ENCODE measurements at regions not wholly inside any gene's neighbourhood (a gene's known extent, or its start where the extent isn't known, plus 50 kb on each side); places are given as distances from the start of the nearest gene placed in this dataset.

DNA sequence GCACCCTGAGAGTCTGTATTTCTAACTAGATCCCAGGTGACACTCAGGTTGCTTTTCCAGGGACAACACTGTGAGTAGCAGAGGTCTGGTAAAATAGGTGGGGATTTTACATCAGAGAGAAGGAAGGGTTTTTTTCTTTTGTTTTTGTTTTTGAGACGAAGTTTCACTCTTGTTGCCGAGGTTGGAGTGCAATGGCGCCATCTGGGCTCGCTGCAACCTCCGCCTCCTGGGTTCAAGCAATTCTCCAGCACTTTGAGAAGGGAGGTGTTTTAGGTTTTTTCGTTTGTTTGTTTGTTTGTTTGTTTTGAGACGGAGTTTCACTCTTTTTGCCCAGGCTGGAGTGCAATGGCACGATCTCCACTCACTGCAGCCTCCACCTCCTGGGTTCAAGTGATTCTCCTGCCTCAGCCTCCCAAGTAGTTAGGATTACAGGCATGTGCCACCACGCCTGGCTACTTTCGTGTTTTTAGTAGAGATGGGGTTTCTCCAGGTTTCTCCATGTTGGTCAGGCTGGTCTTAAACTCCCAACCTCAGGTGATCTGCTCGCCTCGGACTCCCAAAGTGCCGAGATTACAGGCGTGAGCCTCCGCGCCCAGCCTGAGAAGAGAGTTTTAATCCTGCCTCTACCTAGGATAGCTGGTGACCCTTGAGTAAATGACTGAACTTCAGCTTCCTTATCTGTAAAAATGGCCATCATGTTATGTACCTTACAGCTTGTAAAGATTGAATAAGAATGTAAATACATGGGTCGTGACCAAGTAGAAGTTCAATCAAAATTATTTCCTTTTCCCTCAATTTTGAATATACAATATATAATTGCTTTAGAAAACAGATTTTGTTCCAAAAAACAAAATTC lies 95.9 kb upstream of the FNDC3B start:
- H3K27me3 ChIP-seq (replicated peaks; ENCODE audit: insufficient read depth, low read length), result no peaks in the 10 kb centered on the region
- no peak for DNase-seq
- H3K4me1 ChIP-seq (ENCODE audit: low read length), result no peaks in the 10 kb centered on the region
- no peak overlapping the region for H3K9ac ChIP-seq (ENCODE audit: low read length)
- no peaks in the 10 kb centered on the region for H3K36me3 ChIP-seq (replicated peaks; ENCODE audit: insufficient read depth, low read length)
- no peaks in the 10 kb centered on the region for H3K9me2 ChIP-seq (replicated peaks; ENCODE audit: insufficient read depth, low read length)
- no peaks in the 10 kb centered on the region for H3K79me2 ChIP-seq (ENCODE audit: low read length)
- H3K9me3 ChIP-seq (replicated peaks; ENCODE audit: insufficient read depth, low read length), result no peaks in the 10 kb centered on the region
- H3F3A ChIP-seq (ENCODE audit: insufficient read depth, low read length), result no peaks in the 10 kb centered on the region
- no peaks in the 10 kb centered on the region for H4K20me1 ChIP-seq (ENCODE audit: insufficient read depth, low read length)
- TF ChIP-seq CTCF (IDR thresholded peaks at IDR 0.05; ENCODE audit: low read length) (peak; percentile 10; the same call in 1 of the 2 replicates), EZH2 (optimal IDR thresholded peaks at IDR 0.05; ENCODE audit: low read depth, low read length) (no peak), EZH2phosphoT487 (IDR thresholded peaks at IDR 0.05; ENCODE audit: low read length) (no peak)
- no peak overlapping the region for H3K27ac ChIP-seq (ENCODE audit: low read length)
- no peak overlapping the region for H3K4me2 ChIP-seq (ENCODE audit: low read depth, low read length)
- no peak overlapping the region for H3K4me3 ChIP-seq (ENCODE audit: low read length)
- H2AFZ ChIP-seq (ENCODE audit: low read length), result peak overlapping the region; percentile 1; the same call in 1 of the 2 replicates

- no peak for DNase-seq
- Histone ChIP-seq H3K27ac (ENCODE audit: low read length) (no peak overlapping the region), H3K4me1 (ENCODE audit: low read length) (no peaks in the 10 kb centered on the region), H3K9ac (ENCODE audit: low read length) (no peak overlapping the region), H3K9me3 (replicated peaks; ENCODE audit: insufficient read depth, low read length) (no peaks in the 10 kb centered on the region), H2AFZ (ENCODE audit: low read length) (no peak overlapping the region), H3K4me3 (ENCODE audit: low read length) (no peak overlapping the region), H3K9me2 (replicated peaks; ENCODE audit: insufficient read depth, low read length) (no peaks in the 10 kb centered on the region), H3K36me3 (replicated peaks; ENCODE audit: insufficient read depth, low read length) (no peaks in the 10 kb centered on the region), H3F3A (ENCODE audit: insufficient read depth, low read length) (no peaks in the 10 kb centered on the region), H3K27me3 (replicated peaks; ENCODE audit: insufficient read depth, low read length) (no peaks in the 10 kb centered on the region), H3K79me2 (ENCODE audit: low read length) (no peaks in the 10 kb centered on the region), H3K4me2 (ENCODE audit: low read depth, low read length) (no peak overlapping the region), H4K20me1 (ENCODE audit: insufficient read depth, low read length) (no peaks in the 10 kb centered on the region)
- no peak for TF ChIP-seq CTCF (IDR thresholded peaks at IDR 0.05; ENCODE audit: low read length)
- TF ChIP-seq EZH2 (optimal IDR thresholded peaks at IDR 0.05; ENCODE audit: low read depth, low read length), result no peak
- TF ChIP-seq EZH2phosphoT487 (IDR thresholded peaks at IDR 0.05; ENCODE audit: low read length), result no peak
Measured at GRCh38 chr3:171944118-171945016, 95.0 kb upstream of the FNDC3B start.

- H3K9me3 ChIP-seq (replicated peaks; ENCODE audit: insufficient read depth, low read length), result no peaks in the 10 kb centered on the region
- no peaks in the 10 kb centered on the region for H3K9me2 ChIP-seq (replicated peaks; ENCODE audit: insufficient read depth, low read length)
- H3K4me3 ChIP-seq (ENCODE audit: low read length), result no peak overlapping the region
- H2AFZ ChIP-seq (ENCODE audit: low read length), result no peak overlapping the region
- H3K27me3 ChIP-seq (replicated peaks; ENCODE audit: insufficient read depth, low read length), result no peaks in the 10 kb centered on the region
- H3K79me2 ChIP-seq (ENCODE audit: low read length), result no peaks in the 10 kb centered on the region
- TF ChIP-seq CTCF (IDR thresholded peaks at IDR 0.05; ENCODE audit: low read length) (no peak), EZH2 (optimal IDR thresholded peaks at IDR 0.05; ENCODE audit: low read depth, low read length) (no peak)
- no peaks in the 10 kb centered on the region for H3F3A ChIP-seq (ENCODE audit: insufficient read depth, low read length)
- H3K36me3 ChIP-seq (replicated peaks; ENCODE audit: insufficient read depth, low read length), result no peaks in the 10 kb centered on the region
- H3K4me2 ChIP-seq (ENCODE audit: low read depth, low read length), result no peak overlapping the region
- no peak overlapping the region for H3K9ac ChIP-seq (ENCODE audit: low read length)
- H4K20me1 ChIP-seq (ENCODE audit: insufficient read depth, low read length), result no peaks in the 10 kb centered on the region
- H3K27ac ChIP-seq (ENCODE audit: low read length), result no peak overlapping the region
- no peaks in the 10 kb centered on the region for H3K4me1 ChIP-seq (ENCODE audit: low read length)
- no peak for DNase-seq
Measured at GRCh38 chr3:171948674-171949073, 90.7 kb upstream of the FNDC3B start.
